AG04450 (cell line): ENCODE measurements at regions not wholly inside any gene's neighbourhood (a gene's known extent, or its start where the extent isn't known, plus 50 kb on each side); places are given as distances from the start of the nearest gene placed in this dataset.

Source experiments
- CTCF ChIA-PET: fragments of 300-600, 350-600 bp; formaldehyde crosslinking; extraction: SDS; loops from one replicate; lab custom pipeline; 2022; ENCODE audit warnings: antibody characterized with exemption, inconsistent platforms; lab: Charles Lee
- POLR2A ChIA-PET: fragments of 350-600 bp; formaldehyde crosslinking; extraction: SDS; loops from one replicate; lab custom pipeline; 2021; ENCODE audit warnings: antibody characterized with exemption, inconsistent platforms; lab: Yijun Ruan, JAX
- DNase-seq: peaks from one replicate; pipeline ENCODE4 v3.0.0-alpha.2; 2011; ENCODE audit warnings: low read depth, low spot score
- H3K27ac ChIP-seq: one replicate; pipeline ENCODE4 v1.5.1; 2012; ENCODE audit warnings: low read depth, low read length, control low read depth
- H3K27me3 ChIP-seq: one replicate; pipeline ENCODE4 v1.6.0; 2012; ENCODE audit warnings: low read length; ENCODE audit not compliant: control insufficient read depth, insufficient read depth
- H3K4me3 ChIP-seq: 2 replicates; pipeline ENCODE4 v1.5.1; 2011; ENCODE audit warnings: mild to moderate bottlenecking, low read depth, low read length, control low read depth
- H3K9me3 ChIP-seq: 2 replicates; pipeline ENCODE4 v1.5.1; 2012; ENCODE audit warnings: low read length; ENCODE audit not compliant: control insufficient read depth, insufficient read depth
- TF ChIP-seq, protein P1 (sequence below): IDR thresholded peaks from 2 replicates; pipeline ENCODE4 v1.5.1; 2011; ENCODE audit warnings: low read depth, low read length, control low read depth, inconsistent platforms

GRCh38 chr1:78799926-78800325 is 150.3 kb downstream of the IFI44 start:
- Histone ChIP-seq H3K27me3 (no peaks in the 10 kb centered on the region), H3K9me3 (no peaks in the 10 kb centered on the region), H3K4me3 (no peak overlapping the region), H3K27ac (no peak overlapping the region)
- ChIA-PET POLR2A (no interaction called here), CTCF (no interaction called here)
- DNase-seq = no peak
- TF ChIP-seq, protein P1, sequence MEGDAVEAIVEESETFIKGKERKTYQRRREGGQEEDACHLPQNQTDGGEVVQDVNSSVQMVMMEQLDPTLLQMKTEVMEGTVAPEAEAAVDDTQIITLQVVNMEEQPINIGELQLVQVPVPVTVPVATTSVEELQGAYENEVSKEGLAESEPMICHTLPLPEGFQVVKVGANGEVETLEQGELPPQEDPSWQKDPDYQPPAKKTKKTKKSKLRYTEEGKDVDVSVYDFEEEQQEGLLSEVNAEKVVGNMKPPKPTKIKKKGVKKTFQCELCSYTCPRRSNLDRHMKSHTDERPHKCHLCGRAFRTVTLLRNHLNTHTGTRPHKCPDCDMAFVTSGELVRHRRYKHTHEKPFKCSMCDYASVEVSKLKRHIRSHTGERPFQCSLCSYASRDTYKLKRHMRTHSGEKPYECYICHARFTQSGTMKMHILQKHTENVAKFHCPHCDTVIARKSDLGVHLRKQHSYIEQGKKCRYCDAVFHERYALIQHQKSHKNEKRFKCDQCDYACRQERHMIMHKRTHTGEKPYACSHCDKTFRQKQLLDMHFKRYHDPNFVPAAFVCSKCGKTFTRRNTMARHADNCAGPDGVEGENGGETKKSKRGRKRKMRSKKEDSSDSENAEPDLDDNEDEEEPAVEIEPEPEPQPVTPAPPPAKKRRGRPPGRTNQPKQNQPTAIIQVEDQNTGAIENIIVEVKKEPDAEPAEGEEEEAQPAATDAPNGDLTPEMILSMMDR = no peak

DNA sequence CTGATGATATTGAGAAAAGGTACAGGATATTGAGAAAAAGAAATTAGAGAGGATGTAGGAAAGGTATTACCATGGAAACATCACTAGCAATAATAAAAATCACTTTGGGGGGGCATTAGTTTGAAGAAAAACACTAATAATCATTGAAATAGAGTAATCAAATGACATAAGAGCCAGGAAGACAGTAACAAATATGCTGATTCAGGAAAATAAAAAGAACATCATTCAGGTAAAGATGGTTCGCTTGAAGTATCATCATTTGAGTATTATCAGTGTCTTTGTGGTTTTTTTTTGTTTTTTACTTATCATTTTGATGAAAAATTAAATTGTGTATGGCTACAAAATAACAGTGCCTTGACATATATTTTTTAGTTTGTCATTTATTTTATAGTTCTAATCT is 164.5 kb downstream of the IFI44 start:
- ChIA-PET CTCF (no interaction called here), POLR2A (no interaction called here)
- Histone ChIP-seq H3K27me3 (no peaks in the 10 kb centered on the region), H3K9me3 (no peaks in the 10 kb centered on the region), H3K27ac (no peak overlapping the region), H3K4me3 (no peak overlapping the region)
- TF ChIP-seq, protein P1 = no peak
- no peak for DNase-seq

GRCh38 chr1:78825561-78825960 is 175.9 kb downstream of the IFI44 start:
- Histone ChIP-seq H3K27me3 (no peaks in the 10 kb centered on the region), H3K9me3 (no peaks in the 10 kb centered on the region), H3K27ac (no peak overlapping the region), H3K4me3 (no peak overlapping the region)
- DNase-seq = no peak
- ChIA-PET CTCF (interaction anchor here (0.9 to 1.3 kb wide), 2 partner anchors 14 to 49 kb away, joined by 3 to 4 read pairs; no protein-coding TSS in a partner anchor), POLR2A (no interaction called here)
- TF ChIP-seq, protein P1 = no peak

GRCh38 chr1:78829644-78830043 is 176.9 kb downstream of the ADGRL4 start:
- H3K27ac ChIP-seq = no peak overlapping the region
- ChIA-PET CTCF (no interaction called here), POLR2A (no interaction called here)

DNA sequence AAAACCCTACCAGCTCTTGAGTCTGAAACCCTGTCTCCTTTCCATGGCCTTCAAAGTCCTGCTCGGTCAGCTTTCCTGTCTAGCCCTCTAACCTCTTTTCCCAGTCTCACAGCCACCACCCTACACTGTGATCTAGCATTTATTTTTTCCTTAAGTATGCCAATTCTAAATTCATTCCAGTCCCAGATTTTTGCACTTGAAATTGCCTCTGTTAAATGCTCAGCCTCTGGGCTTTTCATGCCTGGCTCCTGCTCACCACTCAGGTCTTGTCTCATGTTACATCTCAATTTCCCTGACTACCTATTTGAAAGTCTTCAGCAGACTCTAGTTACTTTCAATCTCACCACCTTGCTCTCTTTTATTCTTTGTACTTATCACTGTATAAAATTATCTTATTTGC is 176.2 kb downstream of the ADGRL4 start:
- Histone ChIP-seq H3K27ac (no peak overlapping the region), H3K4me3 (no peak overlapping the region), H3K9me3 (no peaks in the 10 kb centered on the region), H3K27me3 (no peaks in the 10 kb centered on the region)
- TF ChIP-seq, protein P1 = no peak
- POLR2A ChIA-PET = no interaction called here
- DNase-seq = no peak
- CTCF ChIA-PET = no interaction called here

More at GRCh38 chr1:78829644-78830043, 176.9 kb downstream of the ADGRL4 start:
- no peaks in the 10 kb centered on the region for H3K9me3 ChIP-seq
- TF ChIP-seq, protein P1 = no peak
- DNase-seq = no peak
- H3K27me3 ChIP-seq = no peaks in the 10 kb centered on the region
- H3K4me3 ChIP-seq = no peak overlapping the region
